ENCODE measurements at regions not wholly inside any gene's neighbourhood (a gene's known extent, or its start where the extent isn't known, plus 50 kb on each side); places are given as distances from the start of the nearest gene placed in this dataset.

GRCh38 chr9:86503942-86504341, 149.7 kb upstream of the TUT7 start:
- Histone ChIP-seq H3K9me3 (ENCODE audit: low read length) (no peaks in the 10 kb centered on the region), H3K9me2 (replicated peaks; ENCODE audit: low read length) (no peaks in the 10 kb centered on the region), H3K27me3 (ENCODE audit: low read length) (peaks cover 13% of the 10 kb centered on the region; the same call in 1 of the 2 replicates), H3K79me2 (ENCODE audit: low read length) (no peaks in the 10 kb centered on the region), H3K36me3 (ENCODE audit: low read depth, low read length) (no peaks in the 10 kb centered on the region), H2AFZ (ENCODE audit: low read length) (no peak overlapping the region), H3K4me2 (ENCODE audit: low read length) (no peak overlapping the region), H3F3A (ENCODE audit: low read length, unreplicated experiment) (no peaks in the 10 kb centered on the region), H3K4me3 (ENCODE audit: low read length) (no peak overlapping the region), H3K27ac (ENCODE audit: low read length) (no peak overlapping the region), H3K9ac (ENCODE audit: low read length) (no peak overlapping the region), H3K4me1 (ENCODE audit: insufficient read depth, low read length) (no peaks in the 10 kb centered on the region), H4K20me1 (ENCODE audit: low read length) (no peaks in the 10 kb centered on the region)
- no TSS peak for BruUV-seq (replicated peaks)
- no peak for ATAC-seq
- ChIA-PET CTCF (no interaction called here), POLR2A (ENCODE audit: unreplicated experiment) (no interaction called here)
- DNase-seq, result no peak
- intact Hi-C loops (cut with micrococcal nuclease), result no loop called here
- TF ChIP-seq EZH2phosphoT487 (IDR thresholded peaks at IDR 0.05; ENCODE audit: borderline replicate concordance, low read length) (no peak), CTCF (conservative IDR thresholded peaks at IDR 0.05; ENCODE audit: low read depth, low read length) (no peak), EZH2 (IDR thresholded peaks at IDR 0.05; ENCODE audit: low read length, unreplicated experiment) (no peak)

GRCh38 chr9:86503314-86503713, 149.1 kb upstream of the TUT7 start:
- no peaks in the 10 kb centered on the region for H3K79me2 ChIP-seq (ENCODE audit: low read length)

More at GRCh38 chr9:86503314-86503713, 149.1 kb upstream of the TUT7 start:
- ChIA-PET CTCF (no interaction called here), POLR2A (ENCODE audit: unreplicated experiment) (no interaction called here)
- no peaks in the 10 kb centered on the region for H3K4me1 ChIP-seq (ENCODE audit: insufficient read depth, low read length)
- no peaks in the 10 kb centered on the region for H4K20me1 ChIP-seq (ENCODE audit: low read length)
- no peaks in the 10 kb centered on the region for H3F3A ChIP-seq (ENCODE audit: low read length, unreplicated experiment)
- no peak overlapping the region for H3K27ac ChIP-seq (ENCODE audit: low read length)
- H3K4me2 ChIP-seq (ENCODE audit: low read length), result no peak overlapping the region
- H3K9me2 ChIP-seq (replicated peaks; ENCODE audit: low read length), result no peaks in the 10 kb centered on the region
- no peaks in the 10 kb centered on the region for H3K9me3 ChIP-seq (ENCODE audit: low read length)
- no peaks in the 10 kb centered on the region for H3K36me3 ChIP-seq (ENCODE audit: low read depth, low read length)
- H2AFZ ChIP-seq (ENCODE audit: low read length), result no peak overlapping the region
- peaks cover 8% of the 10 kb centered on the region; the same call in 1 of the 2 replicates for H3K27me3 ChIP-seq (ENCODE audit: low read length)
- DNase-seq (no peak), ATAC-seq (no peak)
- H3K9ac ChIP-seq (ENCODE audit: low read length), result no peak overlapping the region
- intact Hi-C loops (cut with micrococcal nuclease), result no loop called here
- TF ChIP-seq CTCF (conservative IDR thresholded peaks at IDR 0.05; ENCODE audit: low read depth, low read length) (no peak), EZH2phosphoT487 (IDR thresholded peaks at IDR 0.05; ENCODE audit: borderline replicate concordance, low read length) (no peak), EZH2 (IDR thresholded peaks at IDR 0.05; ENCODE audit: low read length, unreplicated experiment) (no peak)
- no peak overlapping the region for H3K4me3 ChIP-seq (ENCODE audit: low read length)
- no TSS peak for BruUV-seq (replicated peaks)

Measured in PC-3 (cell line).